Left cardiac atrium (tissue), 4 donors: ENCODE measurements at regions not wholly inside any gene's neighbourhood (a gene's known extent, or its start where the extent isn't known, plus 50 kb on each side); places are given as distances from the start of the nearest gene placed in this dataset.

Source experiments
- ATAC-seq, 2 donors: fragments of 200-7000 bp; cut with Tn5 transposase; one replicate each; pipeline ENCODE4 v1.9.1; 2020; ENCODE audit warnings: mild to moderate bottlenecking in 2 of 2, moderate library complexity in 2 of 2
- DNase-seq: peaks from one replicate; pipeline ENCODE4 v3.0.0-alpha.2; 2020
- intact Hi-C, 2 donors: fragments of 100-400 bp; cut with DNase I; formaldehyde crosslinking; loops; one replicate each; pipeline versions ENCODE4 v1.14.1 to v1.15.1; 2022 to 2023
- donor health status: DM: no; HTN: yes; CAD: no.
- donor health status: DM: no; HTN: yes; CAD: no; lungs with severe emphysema.
- donor health status: DM: yes; HTN: yes; CAD: no.
- donor health status: Dilated cardiomyopathy.

DNA sequence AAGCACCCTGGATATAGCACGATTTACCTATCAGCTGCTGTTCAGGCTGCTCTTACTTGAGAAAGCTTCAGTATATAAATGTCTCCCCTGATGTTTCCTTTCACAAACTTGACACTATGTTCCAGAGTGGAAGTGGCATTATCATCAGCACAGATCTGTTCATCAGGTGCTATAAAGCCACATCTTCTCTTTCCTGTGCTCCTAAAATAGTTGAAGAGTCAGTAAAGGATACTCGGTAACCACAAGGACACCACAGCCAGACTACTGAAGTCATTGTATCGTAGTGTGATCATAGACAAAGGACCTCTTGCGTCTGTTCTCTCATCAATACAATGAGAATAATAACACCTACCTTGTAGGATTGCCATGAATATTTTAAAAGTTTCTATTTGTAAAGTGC lies 841.0 kb upstream of the CELF4 start:
- ATAC-seq (no peak), DNase-seq (no peak)
- intact Hi-C loops, result no loop called here

GRCh38 chr18:38402509-38402908 lies 836.9 kb upstream of the CELF4 start:
- ATAC-seq, result no peak
- intact Hi-C loops, result no loop called here
- DNase-seq, result no peak

DNA sequence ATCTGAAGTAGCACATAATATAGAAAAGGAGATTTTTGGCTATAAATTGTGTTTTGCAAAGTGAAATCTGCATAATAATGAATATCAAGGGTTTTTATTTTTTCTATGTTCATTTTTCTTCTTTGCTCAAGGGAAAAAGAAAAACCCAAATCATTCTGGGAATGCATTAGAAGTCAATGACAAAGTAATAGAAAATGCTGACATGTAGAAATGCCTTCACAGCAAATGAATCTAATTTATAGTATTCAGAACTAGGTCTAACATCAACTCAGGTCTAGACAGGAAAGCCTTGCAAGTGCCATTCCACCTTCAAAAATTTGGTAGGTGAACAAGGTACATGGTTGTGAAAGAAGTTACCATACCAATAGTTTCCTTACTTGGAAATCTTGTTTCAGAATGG lies 831.5 kb upstream of the CELF4 start:
- no peak for DNase-seq
- no peak for ATAC-seq
- intact Hi-C loops, result no loop called here

- intact Hi-C loops, result no loop called here
- DNase-seq, result no peak
Measured at GRCh38 chr18:38386146-38386545, 820.5 kb upstream of the CELF4 start.

GRCh38 chr18:38369772-38370690 lies 804.4 kb upstream of the CELF4 start:
- DNase-seq (no peak), ATAC-seq (no peak)
- intact Hi-C loops, result no loop called here

More at GRCh38 chr18:38386146-38386545, 820.5 kb upstream of the CELF4 start:
- no peak for ATAC-seq

GRCh38 chr18:38368886-38369285 lies 803.3 kb upstream of the CELF4 start:
- intact Hi-C loops, result no loop called here
- no peak for ATAC-seq
- DNase-seq, result no peak

GRCh38 chr18:38368246-38368645 lies 802.6 kb upstream of the CELF4 start:
- ATAC-seq, result no peak
- intact Hi-C loops, result no loop called here
- no peak for DNase-seq

DNA sequence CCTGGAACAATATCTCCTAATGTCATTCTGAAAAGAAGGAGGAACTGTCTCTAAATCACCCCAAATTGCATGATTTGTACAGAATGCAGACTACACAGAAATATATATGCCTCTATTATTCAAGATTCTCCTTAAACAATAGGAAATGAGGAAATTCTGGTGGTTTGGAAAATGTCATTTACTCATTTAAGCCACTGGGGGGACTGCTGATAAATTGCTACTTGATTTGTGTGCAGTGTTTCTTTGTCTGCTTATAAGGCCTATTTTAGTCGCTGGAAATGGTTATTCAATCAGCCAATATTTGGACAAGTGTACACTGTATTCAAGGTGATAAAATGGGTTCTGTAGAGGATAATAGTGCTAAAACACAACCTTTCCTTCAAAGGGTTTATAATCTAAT lies 801.9 kb upstream of the CELF4 start:
- intact Hi-C loops, result no loop called here
- DNase-seq (no peak), ATAC-seq (no peak)

- DNase-seq, result no peak
- ATAC-seq, result no peak
- intact Hi-C loops, result no loop called here
Measured at GRCh38 chr18:38362286-38362792, 796.7 kb upstream of the CELF4 start.

GRCh38 chr18:38358805-38359657 lies 793.4 kb upstream of the CELF4 start:
- DNase-seq, result no peak
- intact Hi-C loops, result loop anchor here in 1 of 2 donors (10.0 kb wide), 1 partner anchor 56 kb away; no protein-coding TSS in a partner anchor
- no peak for ATAC-seq

DNA sequence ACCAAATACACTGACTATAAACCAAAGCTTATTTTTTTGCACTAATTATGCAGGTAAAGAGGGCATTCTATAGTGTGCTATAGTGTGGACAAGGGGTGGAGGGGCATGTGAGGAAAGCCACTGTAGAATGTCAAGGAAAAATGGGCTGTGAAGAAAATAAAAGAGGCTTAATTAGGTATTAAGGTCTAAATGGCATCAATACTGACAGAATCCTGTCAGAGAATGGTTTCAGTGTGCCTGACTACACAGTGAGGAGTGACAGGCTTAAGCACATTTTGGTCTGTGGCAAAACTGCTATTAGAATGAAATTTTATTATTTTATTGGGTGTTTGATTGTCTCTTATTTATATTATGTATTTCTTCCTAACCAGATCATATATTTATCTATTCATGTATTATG lies 787.6 kb upstream of the CELF4 start:
- no peak for DNase-seq
- intact Hi-C loops, result loop anchor here in 1 of 2 donors (10.0 kb wide), 1 partner anchor 62 kb away; no protein-coding TSS in a partner anchor
- ATAC-seq, result no peak

- ATAC-seq (no peak), DNase-seq (no peak)
- intact Hi-C loops, result loop anchor here in 1 of 2 donors (10.0 kb wide), 1 partner anchor 65 kb away; no protein-coding TSS in a partner anchor
Measured at GRCh38 chr18:38350141-38350540, 784.5 kb upstream of the CELF4 start.

DNA sequence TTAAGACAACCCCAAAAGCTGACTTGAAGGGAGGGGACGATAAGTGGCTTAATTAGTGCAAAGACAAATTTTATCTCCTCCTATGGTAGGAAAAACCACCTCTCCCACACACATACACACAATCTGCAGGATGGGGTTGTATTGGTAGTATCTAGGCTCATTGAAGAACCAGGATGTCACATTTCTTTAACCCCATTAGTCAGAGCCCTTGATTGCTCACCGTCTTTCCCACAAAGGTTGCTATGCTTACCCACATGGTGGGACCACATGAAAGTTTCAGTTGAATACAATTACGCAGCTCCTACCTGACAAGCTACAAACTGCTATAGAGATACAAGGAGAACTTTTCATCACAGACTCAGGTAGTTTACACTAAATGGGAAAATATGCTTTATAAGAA lies 765.0 kb upstream of the CELF4 start:
- DNase-seq (no peak), ATAC-seq (no peak)
- intact Hi-C loops, result no loop called here

- ATAC-seq, result no peak
- intact Hi-C loops, result no loop called here
- no peak for DNase-seq
Measured at GRCh38 chr18:38329145-38329544, 763.5 kb upstream of the CELF4 start.

GRCh38 chr18:38322206-38322605 lies 756.6 kb upstream of the CELF4 start:
- ATAC-seq, result no peak
- intact Hi-C loops, result no loop called here
- DNase-seq, result no peak

GRCh38 chr18:38321262-38321661 lies 755.7 kb upstream of the CELF4 start:
- ATAC-seq (no peak), DNase-seq (no peak)
- intact Hi-C loops, result no loop called here

DNA sequence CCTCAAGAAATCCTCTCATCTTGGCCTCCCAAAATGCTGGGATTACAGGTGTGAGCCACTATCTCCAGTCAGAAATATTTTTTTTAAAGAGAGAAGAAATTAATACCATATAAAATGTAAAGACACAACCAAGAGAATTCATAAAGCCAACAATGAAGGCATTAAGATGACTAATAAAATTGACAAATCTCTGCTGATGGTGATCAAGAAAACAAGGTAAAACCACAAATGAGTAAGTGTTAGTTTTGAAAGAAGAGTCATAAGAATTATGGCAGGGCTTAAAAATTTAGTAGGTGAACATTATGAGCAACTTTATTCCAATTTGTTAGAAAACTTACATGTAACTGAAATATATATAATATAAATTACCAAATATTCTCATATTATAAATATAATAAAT lies 752.8 kb upstream of the CELF4 start:
- intact Hi-C loops, result no loop called here
- no peak for ATAC-seq
- no peak for DNase-seq

- DNase-seq (no peak), ATAC-seq (no peak)
- intact Hi-C loops, result no loop called here
Measured at GRCh38 chr18:38313831-38314230, 748.2 kb upstream of the CELF4 start.

- intact Hi-C loops, result no loop called here
- no peak for ATAC-seq
Measured at GRCh38 chr18:38312532-38312931, 746.9 kb upstream of the CELF4 start.

GRCh38 chr18:38310936-38311335 lies 745.3 kb upstream of the CELF4 start:
- DNase-seq, result no peak
- no peak for ATAC-seq
- intact Hi-C loops, result no loop called here

More at GRCh38 chr18:38312532-38312931, 746.9 kb upstream of the CELF4 start:
- no peak for DNase-seq
